ENCODE measurements at regions not wholly inside any gene's neighbourhood (a gene's known extent, or its start where the extent isn't known, plus 50 kb on each side); places are given as distances from the start of the nearest gene placed in this dataset.

DNA sequence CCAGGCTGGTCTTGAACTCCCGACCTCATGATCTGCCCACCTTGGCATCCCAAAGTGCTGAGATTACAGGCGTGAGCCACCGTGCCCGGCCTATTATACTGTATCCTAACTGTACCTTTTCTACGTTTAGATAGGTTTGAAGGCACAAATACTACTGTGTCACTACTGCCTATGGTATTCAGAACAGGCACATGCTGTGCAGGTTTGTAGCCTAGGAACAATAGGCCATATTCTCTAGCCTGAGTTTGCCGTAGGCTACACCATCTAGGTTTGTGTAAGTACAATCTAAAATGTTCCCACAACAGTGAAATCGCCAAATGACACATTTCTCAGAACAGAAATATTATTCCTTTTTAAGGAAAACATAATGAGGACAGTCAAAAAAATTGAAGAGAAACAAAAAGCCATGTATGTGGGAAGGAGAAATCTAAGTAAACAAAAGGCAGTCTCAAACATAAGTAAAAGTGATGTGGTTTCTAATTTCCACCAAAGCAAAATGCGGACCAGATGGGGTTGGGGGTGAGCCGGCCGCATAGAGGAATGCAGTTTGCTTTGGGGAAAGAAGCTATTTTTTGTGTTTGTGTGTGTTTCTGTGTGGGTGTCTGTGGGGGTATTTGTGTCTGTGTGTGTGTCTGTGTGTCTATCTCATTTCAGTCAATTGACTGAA is 192.6 kb upstream of the SALL4 start:
- no peak overlapping the region for H4K5ac ChIP-seq (ENCODE audit: insufficient read length, low read depth, low read length)
- no peaks in the 10 kb centered on the region for H4K20me1 ChIP-seq (replicated peaks in 1 of 2; ENCODE audit: control insufficient read depth in 1 of 2, insufficient read depth in 2 of 2, low read length in 2 of 2)
- H3K9me3 ChIP-seq (ENCODE audit: insufficient read depth in 2 of 2, low read depth in 1 of 2, low read length in 1 of 2), result 0 out of 4 replicates have a peak, but pooled peaks cover 4 to 5% of the 10 kb centered on the region in 2 experiments
- H3K23ac ChIP-seq (ENCODE audit: insufficient read length), result no peak overlapping the region
- TF ChIP-seq NANOG (IDR thresholded peaks at IDR 0.05; ENCODE audit: insufficient read depth, low read depth, low read length, poor library complexity, severe bottlenecking), result no peak
- no peak for TF ChIP-seq KDM5A (IDR thresholded peaks at IDR 0.05; ENCODE audit: low read length)
- TF ChIP-seq, protein P1, sequence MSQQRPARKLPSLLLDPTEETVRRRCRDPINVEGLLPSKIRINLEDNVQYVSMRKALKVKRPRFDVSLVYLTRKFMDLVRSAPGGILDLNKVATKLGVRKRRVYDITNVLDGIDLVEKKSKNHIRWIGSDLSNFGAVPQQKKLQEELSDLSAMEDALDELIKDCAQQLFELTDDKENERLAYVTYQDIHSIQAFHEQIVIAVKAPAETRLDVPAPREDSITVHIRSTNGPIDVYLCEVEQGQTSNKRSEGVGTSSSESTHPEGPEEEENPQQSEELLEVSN (IDR thresholded peaks at IDR 0.05), result no peak
- TF ChIP-seq SP2 (IDR thresholded peaks at IDR 0.05; ENCODE audit: low read length), result no peak
- no peak for TF ChIP-seq CREB1 (IDR thresholded peaks at IDR 0.05)
- TF ChIP-seq HDAC2 (IDR thresholded peaks at IDR 0.05; ENCODE audit: borderline replicate concordance in 1 of 2, low read depth in 2 of 2, low read length in 2 of 2), result no peak
- no peak for TF ChIP-seq EGR1 (IDR thresholded peaks at IDR 0.05; ENCODE audit: borderline replicate concordance, low read depth, low read length)
- no peak for TF ChIP-seq CBX8 (IDR thresholded peaks at IDR 0.05; ENCODE audit: borderline replicate concordance, low read depth, low read length)
- TF ChIP-seq TEAD4 (IDR thresholded peaks at IDR 0.05; ENCODE audit: low read depth, low read length), result no peak
- TF ChIP-seq GTF2F1 (IDR thresholded peaks at IDR 0.05; ENCODE audit: borderline replicate concordance, low read depth, low read length), result no peak
- TF ChIP-seq POU5F1 (IDR thresholded peaks at IDR 0.05; ENCODE audit: low read depth, low read length), result no peak
- TF ChIP-seq JUN (IDR thresholded peaks at IDR 0.05; ENCODE audit: low read depth, low read length), result no peak
- TF ChIP-seq SRF (IDR thresholded peaks at IDR 0.05; ENCODE audit: low read depth, low read length), result no peak
- no peaks in the 10 kb centered on the region for H3K79me1 ChIP-seq (ENCODE audit: low read depth, low read length)
- no peak overlapping the region for H3K4me3 ChIP-seq (ENCODE audit: extremely low read depth in 1 of 4, insufficient read depth in 2 of 4, low read depth in 3 of 4, low read length in 4 of 4)
- no peaks in the 10 kb centered on the region for H3K4me1 ChIP-seq (replicated peaks in 1 of 4; ENCODE audit: control insufficient read depth in 3 of 4, insufficient read depth in 4 of 4, low read length in 3 of 4)
- DNase-seq (ENCODE audit: low read depth in 1 of 2, low spot score in 2 of 2) (no peak), FAIRE-seq (no peak)
- H3K9ac ChIP-seq (replicated peaks in 1 of 4; ENCODE audit: extremely low read depth in 1 of 4, low read depth in 3 of 4, low read length in 3 of 4), result no peak overlapping the region
- no peak overlapping the region for H3K14ac ChIP-seq (ENCODE audit: insufficient read length)
- no peak overlapping the region for H3K56ac ChIP-seq (replicated peaks; ENCODE audit: insufficient read length, low read depth, low read length)
- H2BK15ac ChIP-seq (ENCODE audit: low read length), result no peak overlapping the region
- H2BK5ac ChIP-seq (ENCODE audit: low read depth, low read length), result no peak overlapping the region
- H4K91ac ChIP-seq (replicated peaks; ENCODE audit: insufficient read length, low read length), result no peak overlapping the region
- no peak overlapping the region for H2AFZ ChIP-seq (ENCODE audit: low read length)
- CTCF ChIA-PET (ENCODE audit: partially characterized antibody), result interaction anchor here (0.8 to 1.2 kb wide), 3 partner anchors 16 to 294 kb away, joined by 3 to 6 read pairs (median 3); no protein-coding TSS in a partner anchor
- WGBS, 2 experiments (ENCODE audit: extremely low coverage in 1 of 2, insufficient coverage in 1 of 2, insufficient read length in 1 of 2, insufficient replicate concordance in 2 of 2, low coverage in 1 of 2, low lambda C conversion rate in 2 of 2, missing lambda C conversion rate in 1 of 2), result 94% methylated on average over 10 of the region's 10 CpGs; no CpG with 5 or more reads in 1 of the 2 experiments
- no peak overlapping the region for H3K4me2 ChIP-seq (ENCODE audit: insufficient read depth in 1 of 2, low read depth in 2 of 2, low read length in 2 of 2)
- no peak overlapping the region; the same call in 1 of the 2 replicates for H2BK12ac ChIP-seq (ENCODE audit: low read depth, low read length)
- POLR2A ChIA-PET (ENCODE audit: partially characterized antibody), result interaction anchor here (1.4 kb wide), 1 partner anchor 10 kb away, joined by 5 read pairs; no protein-coding TSS in a partner anchor
- no peak overlapping the region for H2AK5ac ChIP-seq (ENCODE audit: low read depth, low read length)
- H2BK120ac ChIP-seq (replicated peaks; ENCODE audit: low read depth, low read length), result no peak overlapping the region
- no peaks in the 10 kb centered on the region for H3K79me2 ChIP-seq (ENCODE audit: control insufficient read depth in 1 of 2, insufficient read depth in 2 of 2, low read length in 2 of 2)
- H3K27ac ChIP-seq (ENCODE audit: low read depth, low read length), result no peak overlapping the region
- H2BK20ac ChIP-seq (ENCODE audit: low read length), result no peak overlapping the region
- no peaks in the 10 kb centered on the region for H3K36me3 ChIP-seq (ENCODE audit: control insufficient read depth in 2 of 4, insufficient read depth in 4 of 4, low read length in 3 of 4)
- no peak overlapping the region for H4K8ac ChIP-seq (ENCODE audit: extremely low read depth, insufficient read depth, low read length)
- no peak overlapping the region for H3K18ac ChIP-seq (ENCODE audit: extremely low read depth, low read length)
- no peaks in the 10 kb centered on the region for H3K27me3 ChIP-seq (replicated peaks in 1 of 4; ENCODE audit: control insufficient read depth in 3 of 4, extremely low read depth in 1 of 4, insufficient read depth in 3 of 4, low read length in 3 of 4)
- H3K4ac ChIP-seq (replicated peaks; ENCODE audit: insufficient read length, low read depth, low read length), result no peak overlapping the region
- no peaks in the 10 kb centered on the region for H3K23me2 ChIP-seq (ENCODE audit: low read depth, low read length)

All from H1 (cell line).